Activated CD8-positive, alpha-beta memory T cell treated with anti-CD3 and anti-CD28 coated beads, Interleukin-2, amount 50 U/mL, for 24 hours (primary cell): ENCODE measurements at regions not wholly inside any gene's neighbourhood (a gene's known extent, or its start where the extent isn't known, plus 50 kb on each side); places are given as distances from the start of the nearest gene placed in this dataset.
"Not testable (repeated sequence)": the region's sequence is repeated elsewhere in the genome, so short reads cannot be mapped to it uniquely, and the experiment has no call there.

Experiments
- DNase-seq: peaks from one replicate; pipeline ENCODE4 v3.0.0-alpha.2; 2020; ENCODE audit errors: extremely low read depth

DNA sequence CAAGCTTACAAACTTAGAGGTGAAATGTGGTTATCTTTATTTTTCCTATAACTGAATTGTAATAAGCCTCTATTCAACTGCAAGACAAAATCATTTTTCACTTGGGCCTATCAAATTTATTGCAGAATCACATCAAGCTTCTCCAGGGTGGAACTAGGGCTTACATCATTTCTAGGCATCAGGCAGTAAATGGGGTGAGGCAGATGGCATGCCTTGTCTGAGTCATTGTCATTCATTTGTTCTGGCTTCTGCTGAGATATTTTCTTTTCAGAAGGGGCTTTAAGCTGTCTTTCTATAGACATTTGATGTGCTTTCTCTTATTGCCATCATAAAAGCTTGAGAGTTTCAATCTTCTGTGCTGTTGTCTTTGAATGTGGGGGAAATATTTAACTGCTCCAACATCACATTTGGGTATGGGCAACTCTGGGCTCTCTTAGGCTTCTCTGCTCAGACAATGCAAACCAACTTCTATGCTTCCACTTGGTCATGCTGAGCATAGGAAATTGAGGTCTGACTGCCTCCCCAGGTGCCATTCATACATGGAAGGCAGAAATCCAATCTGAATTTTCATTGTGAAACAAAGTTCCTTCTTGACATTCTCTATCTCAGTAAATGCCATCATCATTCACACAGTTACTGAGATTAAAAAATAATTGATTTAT is 225.8 kb upstream of the GIMD1 start:
- DNase-seq = no peak

DNA sequence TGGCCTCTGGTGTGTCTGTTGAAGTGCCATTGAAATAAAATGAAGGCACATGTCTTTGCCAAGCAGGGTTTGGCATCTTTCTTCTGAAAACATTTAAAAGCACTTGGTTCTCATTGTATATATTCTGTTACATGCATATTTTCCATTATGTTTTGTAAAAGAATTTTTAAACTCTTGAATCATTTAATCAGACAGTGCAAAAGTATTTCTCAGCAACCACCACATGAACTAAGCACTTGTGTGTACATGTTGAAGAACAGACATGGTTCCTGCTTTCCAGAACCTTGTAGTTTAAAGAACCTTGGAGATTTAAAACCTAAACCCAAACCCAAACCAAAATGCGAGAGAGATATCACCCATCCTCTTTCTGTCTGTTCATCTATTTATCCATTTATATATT is 220.3 kb upstream of the GIMD1 start:
- DNase-seq = no peak

DNA sequence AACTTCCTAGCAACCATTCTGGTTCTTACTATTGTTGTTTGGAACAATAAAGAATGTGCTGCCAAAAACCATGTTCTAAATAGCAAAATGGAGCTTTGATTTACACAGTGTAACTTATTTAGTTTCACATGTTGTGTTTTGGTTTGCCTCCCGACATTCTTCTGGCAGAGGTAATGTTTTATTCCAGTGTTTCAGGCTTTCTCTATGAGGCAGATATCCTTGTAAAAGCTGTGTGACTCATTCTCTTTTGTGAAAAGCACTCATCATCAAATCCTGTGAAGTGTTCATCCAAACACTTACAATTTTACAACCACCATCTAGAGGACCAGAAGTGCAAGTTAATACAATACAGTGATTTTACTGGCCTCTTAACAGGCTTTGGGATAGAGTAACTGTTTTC is 219.0 kb upstream of the GIMD1 start:
- DNase-seq = no peak

DNA sequence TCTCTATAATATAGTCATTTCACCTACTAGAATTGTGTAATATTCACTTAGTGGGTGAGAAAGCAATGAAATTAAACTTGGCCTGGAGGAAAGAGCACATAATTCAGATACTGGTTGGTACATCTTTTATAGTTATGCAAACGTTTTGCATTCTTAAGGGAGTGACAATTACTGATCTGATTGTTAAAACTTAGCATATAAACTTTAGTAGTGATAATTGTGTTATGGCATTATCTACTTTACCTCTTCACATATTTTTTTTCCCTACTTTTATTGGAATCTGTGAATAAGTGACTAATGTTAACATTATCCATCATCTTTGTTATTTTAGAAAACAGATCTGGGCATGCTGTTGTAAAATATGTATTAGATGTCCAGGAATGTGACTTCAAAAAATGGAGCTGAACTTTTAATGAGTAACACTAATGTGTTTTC is 217.4 kb upstream of the GIMD1 start:
- DNase-seq = no peak

DNA sequence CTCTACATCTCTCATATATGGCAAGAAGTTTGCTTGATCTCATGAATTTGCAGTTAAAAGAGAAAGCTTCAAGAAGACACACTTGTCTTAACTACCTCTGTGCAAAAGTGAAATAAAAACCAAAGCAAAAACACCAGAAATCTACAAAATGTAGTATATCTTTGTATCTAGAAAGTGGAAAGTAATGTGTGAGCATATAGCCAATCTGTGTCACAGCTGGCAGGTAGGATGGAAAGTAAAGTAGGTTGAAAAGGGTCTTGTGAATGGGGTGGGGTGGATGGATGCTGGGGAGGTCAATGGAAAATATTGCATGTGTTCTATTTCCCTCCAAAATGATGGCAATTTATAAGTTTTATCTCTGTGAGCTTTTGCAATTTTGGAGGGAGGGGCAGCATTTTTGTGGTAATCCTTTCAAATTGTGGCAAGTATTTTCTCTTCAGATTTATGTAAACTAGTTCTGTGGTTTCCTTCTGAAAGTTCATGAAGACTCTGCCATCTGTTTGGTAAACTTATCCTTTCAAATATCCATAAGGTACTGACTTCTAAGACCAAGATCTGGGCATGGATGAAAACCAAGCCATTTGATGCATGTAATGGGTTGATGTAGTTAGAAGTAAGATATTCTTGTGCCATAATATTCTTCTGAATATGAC is 215.9 kb upstream of the GIMD1 start:
- DNase-seq = no peak

DNA sequence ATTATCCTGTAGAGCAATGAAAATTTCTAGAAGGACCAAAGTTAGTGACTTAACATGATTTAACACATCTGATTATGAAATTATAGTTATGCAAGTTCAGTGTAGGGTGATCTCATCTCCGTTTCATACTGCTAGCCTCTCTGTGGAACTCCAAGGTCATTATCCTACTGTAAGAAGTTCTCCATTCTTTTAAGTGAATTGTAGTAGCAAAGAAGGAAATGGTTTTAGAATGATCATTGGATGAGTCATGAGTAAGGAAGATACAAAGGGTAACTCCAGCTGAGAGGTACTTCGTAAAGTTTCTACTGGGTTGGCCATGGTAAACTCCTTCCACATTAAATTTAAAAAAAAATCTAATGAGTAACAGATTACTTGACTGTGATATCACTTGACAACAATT is 215.0 kb upstream of the GIMD1 start:
- DNase-seq = no peak

DNA sequence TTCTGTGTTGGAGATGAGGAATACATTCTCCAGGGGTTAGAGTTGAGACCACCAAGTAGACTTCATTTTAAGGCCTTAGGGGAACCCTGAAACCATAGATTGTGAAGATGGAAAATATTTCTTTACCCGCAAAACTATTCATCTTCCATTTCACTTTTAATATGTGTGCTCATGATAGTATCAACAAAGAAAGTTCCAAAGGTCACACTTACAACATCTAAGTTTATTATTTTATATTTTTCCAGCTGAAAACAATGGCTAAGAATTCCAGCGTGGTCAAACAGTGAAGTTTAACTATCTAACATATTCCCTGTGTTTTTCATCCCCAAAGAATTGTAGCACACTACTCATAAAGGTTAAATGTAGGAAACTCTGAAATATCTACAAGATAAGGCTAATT is 214.5 kb upstream of the GIMD1 start:
- DNase-seq = no peak

DNA sequence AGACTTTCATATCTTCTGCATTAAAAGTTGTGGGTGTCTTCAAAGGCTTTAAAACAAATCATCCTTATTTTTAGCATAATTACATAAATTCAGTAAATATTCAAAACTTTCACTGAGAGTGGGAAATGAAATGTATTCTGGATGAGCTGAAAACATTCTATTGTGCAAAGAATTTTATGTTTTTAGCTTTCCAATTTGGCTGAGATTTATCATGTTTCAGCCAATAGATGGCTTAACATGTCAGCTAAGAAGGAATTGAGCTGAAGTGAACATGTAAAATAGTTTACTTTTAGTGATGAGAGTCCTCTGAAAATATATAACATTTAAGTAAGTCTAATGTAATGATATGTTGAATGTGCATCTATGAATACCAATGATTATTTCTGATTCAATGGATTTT is 213.5 kb upstream of the GIMD1 start:
- no peak for DNase-seq

DNA sequence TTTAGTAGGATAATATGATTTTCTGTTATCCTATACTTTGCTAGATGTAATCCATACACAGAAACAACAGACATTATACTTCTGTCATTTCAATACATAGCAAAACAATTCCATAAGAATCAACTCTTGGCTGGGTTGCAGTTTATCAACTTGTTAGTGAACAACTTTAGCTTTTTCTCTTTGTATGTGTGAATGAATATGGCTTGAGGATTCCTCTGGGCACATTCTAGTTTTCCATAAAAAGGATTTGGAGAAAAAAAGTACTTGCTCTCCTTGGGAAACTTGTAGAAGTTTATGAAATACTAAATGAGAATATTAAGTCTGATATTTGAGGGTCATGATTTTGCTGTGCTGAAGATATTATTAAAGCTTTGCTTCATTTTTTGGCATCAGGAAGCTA is 210.7 kb upstream of the GIMD1 start:
- DNase-seq = no peak

DNA sequence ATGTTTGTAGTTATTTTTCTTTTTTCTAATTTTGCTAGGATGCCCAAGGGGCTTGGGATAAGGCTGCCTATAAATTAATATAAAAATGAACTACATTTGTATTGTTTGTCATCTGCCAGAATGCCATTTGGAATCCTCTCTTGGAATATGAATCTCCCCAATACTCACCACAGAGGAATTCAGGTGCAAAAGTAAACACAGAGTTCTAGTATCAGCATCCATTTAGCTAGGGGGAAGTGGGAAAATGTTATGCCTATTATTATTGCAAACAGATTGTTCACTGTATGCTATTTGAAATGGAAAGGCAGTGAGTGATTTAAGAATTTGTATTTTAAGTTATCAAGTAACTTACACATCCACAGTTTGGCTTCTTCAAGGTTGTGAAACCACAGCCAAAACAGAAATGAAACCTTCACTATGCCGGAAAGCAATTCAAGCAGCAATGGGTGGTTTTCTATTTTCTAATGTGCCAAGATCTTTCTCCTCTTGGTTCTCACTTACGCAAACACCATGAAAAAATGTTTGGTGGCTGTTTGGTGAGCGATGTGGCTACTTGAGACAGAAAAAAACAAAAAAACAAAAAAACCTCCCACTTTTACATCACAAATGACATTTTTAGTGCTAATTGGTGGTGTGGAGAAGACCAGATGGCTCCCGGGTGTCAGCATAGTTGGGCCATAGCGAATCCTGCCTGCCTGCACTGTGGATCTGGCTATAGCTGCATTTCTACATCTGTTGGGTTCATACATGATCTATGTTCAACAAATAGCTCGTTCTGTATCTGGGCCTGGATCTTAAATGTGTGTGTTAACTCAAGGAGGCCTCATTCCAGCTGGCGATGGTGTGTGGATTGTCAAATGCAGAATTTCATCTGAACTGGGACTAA is 200.8 kb upstream of the GIMD1 start:
- DNase-seq = no peak

DNA sequence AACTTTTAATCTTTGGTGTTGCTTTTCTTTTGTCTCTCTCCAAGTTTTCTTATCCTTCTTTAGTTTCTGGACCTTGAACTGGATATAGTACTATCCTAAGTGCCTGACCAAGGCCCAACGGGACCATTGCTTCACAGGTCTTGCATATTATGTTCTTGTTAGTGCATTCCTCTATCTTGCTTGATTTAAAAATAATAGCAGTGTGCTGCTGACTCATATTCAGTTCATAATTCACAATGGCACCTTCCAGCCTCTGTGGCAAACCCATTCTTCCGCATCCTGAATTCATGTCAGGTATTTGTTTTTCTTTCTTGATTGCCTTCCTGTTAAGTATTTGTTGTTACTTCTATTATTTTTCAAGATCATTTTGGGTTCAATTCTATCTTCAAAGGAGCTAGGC is 197.1 kb upstream of the GIMD1 start:
- DNase-seq = no peak

DNA sequence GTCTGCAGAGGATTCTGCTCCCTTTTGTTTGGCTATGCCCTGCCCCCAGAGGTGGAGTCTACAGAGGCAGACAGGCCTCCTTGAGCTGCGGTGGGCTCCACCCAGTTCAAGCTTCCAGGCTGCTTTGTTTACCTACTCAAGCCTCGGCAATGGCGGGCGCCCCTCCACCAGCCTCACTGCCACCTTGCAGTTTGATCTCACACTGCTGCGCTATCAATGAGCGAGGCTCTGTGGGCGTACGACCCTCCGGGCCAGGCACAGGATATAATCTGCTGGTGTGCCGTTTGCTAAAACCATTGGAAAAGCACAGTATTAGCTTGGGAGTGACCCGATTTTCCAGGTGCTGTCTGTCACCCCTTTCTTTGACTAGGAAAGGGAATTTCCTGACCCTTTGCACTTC is 195.1 kb upstream of the GIMD1 start:
- DNase-seq = not testable (repeated sequence)

DNA sequence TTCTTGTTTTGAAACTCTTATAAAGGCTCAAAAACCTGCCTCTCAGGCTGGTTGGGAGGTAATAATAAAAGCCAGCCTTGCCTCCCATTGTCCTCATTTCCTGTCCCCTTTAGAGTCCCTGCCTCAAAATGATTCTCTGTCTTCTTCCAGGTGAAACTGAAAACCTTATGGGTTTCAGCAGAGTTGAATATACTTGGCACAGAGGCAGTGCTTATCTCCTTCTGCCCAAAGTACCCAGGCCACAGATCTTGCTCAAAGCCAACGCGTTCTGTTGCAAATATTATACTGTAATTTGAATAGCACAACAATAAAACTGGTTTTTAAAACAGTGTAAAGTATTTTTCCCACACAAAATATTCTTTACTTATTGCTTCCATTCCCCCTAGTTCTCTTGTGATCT is 183.1 kb upstream of the GIMD1 start:
- DNase-seq = no peak

DNA sequence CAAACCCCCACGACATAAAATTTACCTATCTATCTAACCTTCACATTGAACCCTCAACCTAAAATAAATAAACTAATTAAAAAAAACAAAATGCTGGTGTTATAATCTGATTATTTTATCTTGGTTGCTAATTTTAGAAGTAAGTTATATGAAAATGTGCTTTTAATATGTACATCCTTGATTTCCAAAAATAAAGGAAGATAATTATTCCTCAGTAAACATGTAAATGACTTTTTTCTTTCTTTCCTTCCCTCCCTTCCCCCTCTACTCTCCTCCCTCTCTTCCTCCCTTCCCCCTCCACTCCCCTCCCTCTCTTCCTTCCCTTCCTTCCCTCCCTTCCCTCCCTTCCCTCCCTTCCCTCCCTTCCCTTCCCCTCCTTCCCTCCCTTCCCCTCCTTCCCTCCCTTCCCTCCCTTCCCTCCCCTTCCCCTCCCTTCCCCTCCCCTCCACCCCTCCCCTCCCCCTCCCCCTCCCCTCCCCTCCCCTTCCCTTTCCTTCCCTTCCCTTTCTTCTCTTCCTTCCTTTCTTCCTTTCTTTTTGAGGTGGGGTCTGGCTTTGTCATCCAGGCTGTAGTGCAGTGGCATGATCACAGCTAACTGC is 180.0 kb upstream of the GIMD1 start:
- no peak for DNase-seq

DNA sequence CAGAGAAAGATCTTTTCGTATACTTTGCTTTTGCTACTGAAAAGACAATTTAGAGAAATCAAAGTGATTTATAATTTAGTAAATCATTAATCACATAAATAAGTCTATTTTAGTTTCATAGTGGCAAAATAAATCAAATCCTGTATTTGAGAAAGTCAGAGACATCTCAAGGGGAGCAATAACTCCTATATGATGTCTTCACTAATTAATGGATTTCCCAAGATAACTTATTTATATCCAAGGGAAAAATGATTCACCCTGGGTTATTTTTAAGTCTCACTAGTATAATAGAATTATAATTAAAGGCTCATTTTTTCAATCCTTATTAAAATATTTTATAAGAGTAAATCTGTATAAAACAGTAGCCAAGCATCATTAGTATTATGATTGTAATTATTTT is 177.8 kb upstream of the GIMD1 start:
- DNase-seq = no peak

DNA sequence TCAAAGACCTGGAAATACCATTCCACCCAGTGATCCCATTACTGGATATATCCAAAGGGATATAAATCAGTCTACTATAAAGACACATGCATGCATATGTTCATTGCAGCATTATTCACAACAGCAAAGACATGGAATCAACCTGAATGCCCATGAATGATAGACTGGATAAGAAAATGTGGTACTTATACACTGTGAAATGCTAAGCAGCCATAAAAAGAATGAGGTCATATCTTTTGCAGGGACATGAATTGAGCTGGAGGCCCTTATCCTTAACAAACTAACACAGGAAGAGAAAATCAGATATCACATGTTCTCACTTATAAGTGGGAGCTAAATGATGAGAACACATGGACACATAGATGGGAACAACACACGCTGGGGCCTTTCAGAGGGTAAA is 174.0 kb upstream of the GIMD1 start:
- DNase-seq = not testable (repeated sequence)

DNA sequence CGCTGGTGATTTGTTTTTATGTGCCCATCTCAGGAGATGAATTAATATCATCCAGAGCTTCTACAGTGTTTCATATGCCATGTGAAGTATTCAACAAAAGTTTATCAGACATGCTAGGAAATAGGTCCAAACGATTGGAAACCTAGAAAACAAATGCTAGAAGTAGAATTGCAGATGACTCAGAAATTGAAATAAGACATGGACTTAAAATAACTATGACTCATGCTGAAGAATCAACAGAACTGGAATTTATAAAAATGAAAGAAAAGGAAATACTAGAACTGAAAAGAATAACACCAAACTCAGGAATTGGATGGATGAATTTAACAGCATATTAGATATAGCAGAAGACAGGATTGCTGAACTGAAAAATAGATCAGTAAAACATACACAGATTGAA is 172.7 kb upstream of the GIMD1 start:
- no peak for DNase-seq

DNA sequence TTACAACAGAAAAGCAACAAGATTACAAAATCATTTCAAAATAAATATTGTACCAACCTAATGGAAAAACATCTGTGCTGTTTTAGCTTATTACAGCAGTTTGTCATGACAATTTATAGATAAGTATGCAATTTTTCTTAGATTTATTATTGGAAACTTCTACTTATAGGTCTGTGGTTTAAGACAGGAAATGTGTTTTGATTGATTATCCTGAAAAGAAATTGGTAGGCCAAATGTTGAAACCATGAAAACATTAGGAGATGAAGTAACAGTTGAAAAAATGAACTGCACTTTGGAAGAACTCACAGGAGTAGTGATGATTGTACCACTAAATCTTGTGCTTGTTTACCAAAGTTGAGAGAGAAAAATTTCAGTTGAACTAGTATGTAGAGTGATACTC is 162.2 kb upstream of the GIMD1 start:
- DNase-seq = no peak

DNA sequence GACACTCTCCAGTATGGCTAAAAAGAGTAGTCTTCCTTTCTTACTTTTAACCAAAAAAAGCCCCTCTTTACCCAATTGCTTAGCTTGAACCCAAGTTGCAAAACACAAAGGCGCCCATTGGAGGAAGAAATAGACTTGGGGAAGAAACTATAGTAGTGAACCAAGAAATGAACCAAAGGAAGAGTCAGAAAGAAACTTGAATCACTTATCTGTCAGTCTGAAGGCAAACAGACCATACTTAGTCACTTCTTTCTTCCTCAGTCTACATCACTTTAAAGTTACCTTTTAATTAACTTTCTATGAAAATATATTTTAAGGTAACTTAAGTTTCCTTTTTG is 161.4 kb upstream of the GIMD1 start:
- no peak for DNase-seq

DNA sequence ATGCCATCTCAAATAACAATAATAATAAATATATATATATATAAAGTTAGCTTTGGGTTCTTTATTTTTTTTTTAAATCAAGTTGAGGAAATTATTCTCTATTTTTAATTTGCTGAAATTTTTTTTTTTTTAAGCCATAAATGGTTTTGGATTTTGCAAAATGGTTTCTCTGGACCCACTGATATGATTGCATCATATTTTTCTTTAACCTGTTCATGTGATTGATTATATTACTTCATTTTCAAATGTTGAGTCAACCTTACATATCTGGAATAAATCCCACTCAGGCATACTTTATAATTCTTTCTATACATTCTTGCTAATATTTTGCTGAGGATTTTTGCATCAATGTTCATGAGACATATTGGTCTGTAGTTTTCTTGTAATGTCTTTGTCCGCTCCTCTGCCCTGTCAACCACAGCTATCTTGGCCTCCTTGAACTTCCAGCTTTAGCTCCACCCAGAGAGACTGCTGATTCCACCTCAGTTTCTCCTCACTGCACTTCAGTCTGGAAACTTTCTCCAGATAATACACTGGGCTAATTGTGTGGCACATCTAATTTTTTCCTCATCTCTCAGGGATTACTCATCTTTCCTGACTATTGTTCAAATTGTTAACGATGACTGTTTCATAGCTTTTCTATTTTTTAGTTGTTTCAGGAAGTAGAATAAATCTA is 160.9 kb upstream of the GIMD1 start:
- no peak for DNase-seq

DNA sequence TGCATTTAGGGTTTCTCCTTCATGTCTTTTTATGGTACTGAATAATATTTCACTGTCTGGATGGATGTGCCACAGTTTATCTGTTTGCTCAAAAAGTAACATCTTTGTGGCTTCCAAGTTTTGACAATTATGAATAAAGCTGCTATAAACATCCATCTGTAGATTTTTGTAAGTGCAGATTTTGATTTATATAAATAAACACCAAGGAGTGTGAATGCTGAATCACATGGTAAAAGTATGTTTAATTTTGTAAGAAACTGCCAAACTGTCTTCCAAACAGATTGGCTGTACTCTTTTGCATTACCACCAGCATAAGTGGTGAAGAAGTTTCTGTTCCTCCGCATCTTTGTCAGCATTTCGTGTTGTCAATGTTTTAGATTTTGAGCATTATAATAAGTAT is 158.7 kb upstream of the GIMD1 start:
- DNase-seq = no peak

DNA sequence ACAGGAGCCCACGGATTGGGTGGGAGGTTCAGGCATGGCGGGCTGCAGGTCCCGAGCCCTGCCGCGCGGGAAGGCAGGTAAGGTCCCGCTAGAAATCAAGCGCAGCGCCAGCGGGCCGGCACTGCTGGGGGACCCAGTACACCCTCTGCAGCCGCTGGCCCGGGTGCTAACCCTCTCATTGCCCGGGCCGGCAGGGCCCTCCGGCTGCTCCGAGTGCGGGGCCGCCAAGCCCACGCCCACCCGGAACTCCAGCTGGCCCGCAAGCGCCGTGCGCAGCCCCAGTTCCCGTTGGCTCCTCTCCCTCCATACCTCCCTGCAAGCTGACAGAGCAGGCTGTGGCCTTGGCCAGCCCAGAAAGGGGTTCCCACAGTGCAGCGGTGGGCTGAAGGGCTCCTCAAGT is 156.8 kb upstream of the GIMD1 start:
- not testable (repeated sequence) for DNase-seq
